Prostate gland (tissue), 2 donors: ENCODE measurements at regions not wholly inside any gene's neighbourhood (a gene's known extent, or its start where the extent isn't known, plus 50 kb on each side); places are given as distances from the start of the nearest gene placed in this dataset.

Experiments
- DNase-seq: peaks from one replicate; pipeline ENCODE4 v3.0.0-alpha.2; 2019; ENCODE audit warnings: low spot score
- H3K27ac ChIP-seq, 2 donors: fragments of 200-600 bp; sonication (generic); 2 replicates each; pipeline ENCODE4 v1.5.1; 2017 to 2019
- H3K27me3 ChIP-seq: fragments of 200-600 bp; sonication (generic); replicated peaks from 2 replicates; pipeline ENCODE4 v1.5.1; 2019; ENCODE audit not compliant: insufficient read depth
- H3K36me3 ChIP-seq, 2 donors: fragments of 200-600 bp; sonication (generic); 1 replicate in 1 of 2; 2 replicates in 1 of 2; pipeline versions ENCODE4 v1.5.1 to v1.8.1; 2017 to 2019
- H3K4me1 ChIP-seq: fragments of 200-600 bp; sonication (generic); replicated peaks from 2 replicates; pipeline ENCODE4 v1.5.1; 2019
- H3K4me3 ChIP-seq, 2 donors: fragments of 200-600 bp; sonication (generic); 2 replicates each; pipeline ENCODE4 v1.5.1; 2017 to 2019
- H3K9me3 ChIP-seq: fragments of 200-600 bp; sonication (generic); 2 replicates; pipeline ENCODE4 v1.5.1; 2017
- CTCF ChIP-seq, 4 experiments: fragments of 200-600 bp in 2 of 4; fragments of 450-650 bp in 2 of 4; sonication (generic) in 2 of 4; IDR thresholded peaks; 1 replicate in 3 of 4; 2 replicates in 1 of 4; pipeline ENCODE4 v1.5.1; 2016 to 2019; ENCODE audit warnings: antibody characterized with exemption in 4 of 4, mild to moderate bottlenecking in 2 of 4, moderate library complexity in 2 of 4
- POLR2A ChIP-seq: fragments of 450-650 bp; IDR thresholded peaks from one replicate; pipeline ENCODE4 v1.6.1; 2016; ENCODE audit warnings: antibody characterized with exemption, mild to moderate bottlenecking
- POLR2AphosphoS5 ChIP-seq: sonication (generic); formaldehyde crosslinking; IDR thresholded peaks from one replicate; pipeline ENCODE4 v1.6.1; 2017; ENCODE audit warnings: antibody characterized with exemption
- WGBS: methylation state at CpG from one replicate; pipeline ENCODE4 v1.1.5; 2018; 5-methylcytosine and 5-hydroxymethylcytosine counted together
- intact Hi-C: fragments of 100-400 bp; cut with DNase I; formaldehyde crosslinking; loops from one replicate; pipeline ENCODE4 v1.14.2; 2022

- Histone ChIP-seq H3K36me3 (no peaks in the 10 kb centered on the region), H3K4me1 (peaks cover 6% of the 10 kb centered on the region), H3K27ac (no peak overlapping the region), H3K27me3 (no peaks in the 10 kb centered on the region), H3K4me3 (no peak overlapping the region), H3K9me3 (no peaks in the 10 kb centered on the region)
- DNase-seq, result no peak
- intact Hi-C loops, result loop anchor here (10.0 kb wide), 1 partner anchor 100 kb away; no protein-coding TSS in a partner anchor
- TF ChIP-seq CTCF (IDR thresholded peaks at IDR 0.05) (no peak), POLR2A (no peak), POLR2AphosphoS5 (no peak)
- 71% methylated on average over 5 of the region's 5 CpGs for WGBS
Observed at GRCh38 chr3:72174890-72175289, 389.9 kb upstream of the PROK2 start.

DNA sequence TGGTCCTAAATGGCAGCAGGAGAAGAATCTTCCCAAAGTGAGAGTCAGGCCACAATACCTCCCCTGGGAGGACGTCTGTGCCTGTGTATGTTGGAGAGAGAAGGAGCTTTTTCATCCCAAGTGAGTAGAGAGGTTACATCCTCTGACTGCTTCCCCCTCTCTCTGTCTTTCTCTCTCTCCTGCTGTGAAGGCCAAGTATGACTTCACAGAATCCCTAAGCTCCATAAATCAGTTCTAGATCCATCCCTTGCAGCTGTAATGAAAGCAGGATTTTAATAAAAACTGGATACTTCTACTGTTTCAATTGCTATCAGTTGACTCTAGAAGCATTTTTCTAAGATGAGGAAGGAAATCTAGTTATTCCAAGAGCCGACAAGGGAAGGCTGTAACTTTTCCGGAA is 389.1 kb upstream of the PROK2 start:
- Histone ChIP-seq H3K4me3 (no peak overlapping the region), H3K27ac (no peak overlapping the region), H3K9me3 (no peaks in the 10 kb centered on the region), H3K36me3 (no peaks in the 10 kb centered on the region), H3K4me1 (peaks cover 6% of the 10 kb centered on the region), H3K27me3 (no peaks in the 10 kb centered on the region)
- intact Hi-C loops, result loop anchor here (10.0 kb wide), 1 partner anchor 101 kb away; no protein-coding TSS in a partner anchor
- WGBS, result 42% methylated on average over 3 of the region's 3 CpGs
- DNase-seq, result no peak
- TF ChIP-seq POLR2A (no peak), POLR2AphosphoS5 (no peak), CTCF (IDR thresholded peaks at IDR 0.05) (no peak)

- Histone ChIP-seq H3K27me3 (no peaks in the 10 kb centered on the region), H3K4me3 (no peak overlapping the region), H3K27ac (peak overlapping the region; percentile 7 to 10), H3K4me1 (peaks cover 5% of the 10 kb centered on the region), H3K9me3 (no peaks in the 10 kb centered on the region), H3K36me3 (no peaks in the 10 kb centered on the region)
- 49% methylated on average over 10 of the region's 10 CpGs for WGBS
- TF ChIP-seq POLR2AphosphoS5, result no peak
- TF ChIP-seq POLR2A, result no peak
- no peak for TF ChIP-seq CTCF (IDR thresholded peaks at IDR 0.05)
- no peak for DNase-seq
- intact Hi-C loops, result loop anchor here (10.0 kb wide), 1 partner anchor 103 kb away; no protein-coding TSS in a partner anchor
Observed at GRCh38 chr3:72171946-72172345, 387.0 kb upstream of the PROK2 start.

- Histone ChIP-seq H3K27me3 (no peaks in the 10 kb centered on the region), H3K36me3 (no peaks in the 10 kb centered on the region), H3K4me1 (peaks cover under 1% of the 10 kb centered on the region), H3K4me3 (no peak overlapping the region), H3K27ac (no peak overlapping the region), H3K9me3 (no peaks in the 10 kb centered on the region)
- TF ChIP-seq POLR2A, result no peak
- TF ChIP-seq CTCF (IDR thresholded peaks at IDR 0.05), result no peak
- TF ChIP-seq POLR2AphosphoS5, result no peak
- 48% methylated on average over 6 of the region's 6 CpGs for WGBS
- DNase-seq, result no peak
- intact Hi-C loops, result loop anchor here (10.0 kb wide), 1 partner anchor 103 kb away; no protein-coding TSS in a partner anchor
Observed at GRCh38 chr3:72171463-72171881, 386.5 kb upstream of the PROK2 start.
